ENCODE measurements at regions not wholly inside any gene's neighbourhood (a gene's known extent, or its start where the extent isn't known, plus 50 kb on each side); places are given as distances from the start of the nearest gene placed in this dataset.
"Not testable (repeated sequence)": the region's sequence is repeated elsewhere in the genome, so short reads cannot be mapped to it uniquely, and the experiment has no call there.

DNA sequence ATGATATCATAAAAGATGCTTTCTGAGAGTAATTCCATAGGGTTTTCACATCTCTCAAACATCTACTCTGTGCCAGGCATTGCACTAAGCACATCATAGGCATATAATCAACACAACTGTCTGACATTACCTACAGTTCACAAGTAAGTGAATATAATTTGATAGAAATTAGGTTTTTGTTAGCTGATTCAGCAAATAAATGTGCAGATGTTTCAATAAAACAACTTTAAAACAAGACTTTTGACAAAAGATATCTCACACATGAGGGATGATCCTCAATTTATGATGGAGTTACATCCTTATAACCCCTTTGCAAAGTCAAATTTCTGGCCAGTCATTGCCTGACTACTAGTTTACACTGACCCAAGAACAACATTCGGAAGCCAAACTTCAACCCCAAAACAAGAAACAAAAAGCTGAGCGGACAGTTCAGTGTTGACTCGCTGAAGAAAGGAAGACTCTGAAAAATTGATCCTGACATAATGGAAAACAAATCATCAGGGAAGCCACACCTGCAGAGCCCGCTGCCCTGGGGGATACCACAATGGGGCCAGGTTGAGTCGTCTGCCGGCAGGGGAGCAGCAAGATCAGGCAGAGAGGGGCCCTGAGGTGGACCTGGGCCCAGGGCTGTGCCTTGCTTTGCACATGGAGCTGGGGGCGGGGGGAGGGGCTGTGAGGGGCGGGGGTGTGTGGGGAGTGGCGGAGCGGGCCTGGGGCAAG, 739.2 kb upstream of the GJE1 start:
- DNase-seq (ENCODE audit: low read depth): no peak

DNA sequence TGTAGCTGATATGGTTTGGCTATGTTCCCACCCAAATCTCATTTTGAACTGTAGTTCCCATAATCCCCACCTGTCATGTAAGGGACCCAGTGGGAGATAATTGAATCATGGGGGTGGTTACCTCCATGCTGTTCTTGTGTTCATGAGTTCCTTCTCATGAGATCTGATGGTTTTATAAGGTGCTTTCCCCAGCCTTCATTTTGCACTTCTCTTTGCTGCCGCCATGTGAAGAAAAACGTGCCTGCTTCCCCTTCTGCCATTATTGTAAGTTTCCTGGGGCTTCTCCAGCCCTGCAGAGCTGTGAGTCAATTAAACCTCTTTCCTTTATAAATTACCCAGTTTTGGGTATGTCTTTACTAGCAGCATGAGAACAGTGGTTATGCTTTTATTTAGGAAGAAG, 741.6 kb upstream of the GJE1 start:
- not testable (repeated sequence) for DNase-seq (ENCODE audit: low read depth)

DNA sequence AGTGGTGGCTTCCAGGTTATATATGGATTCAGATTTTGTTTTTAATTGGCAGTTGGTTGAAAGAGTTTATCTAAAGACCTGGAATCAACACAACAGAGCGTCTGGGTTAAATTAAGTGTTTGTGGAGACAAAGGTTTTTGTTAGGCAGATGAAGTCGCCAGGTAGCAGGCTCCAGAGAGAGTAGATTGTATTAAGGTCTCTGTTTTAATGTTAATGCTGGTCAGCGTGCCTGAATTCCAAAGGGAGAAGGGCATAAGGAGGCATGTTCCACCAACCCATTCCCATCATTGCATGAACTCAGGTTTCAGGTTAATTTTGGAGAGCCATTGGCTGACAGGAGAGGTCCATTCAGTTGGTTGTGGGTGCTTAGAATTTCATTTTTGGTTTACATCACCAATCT, 744.1 kb upstream of the GJE1 start:
- DNase-seq (ENCODE audit: low read depth): no peak

DNA sequence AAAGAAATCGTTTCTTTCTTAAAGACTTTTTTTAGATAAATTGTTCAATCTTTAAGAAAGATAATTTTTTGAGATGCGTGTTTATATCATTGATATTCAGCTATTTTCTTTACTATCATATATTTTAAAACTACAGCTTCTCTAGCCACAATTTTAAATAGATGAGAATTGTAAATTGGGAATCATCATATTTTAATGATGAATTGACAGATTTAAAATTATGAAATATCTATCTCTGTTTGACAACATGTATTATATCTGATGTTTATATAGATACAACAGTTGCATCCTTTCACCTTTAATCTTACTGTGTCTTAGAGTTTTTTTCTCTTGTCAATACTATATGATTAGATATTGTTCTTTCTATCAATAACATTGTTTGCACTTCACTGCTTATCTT, 762.3 kb upstream of the GJE1 start:
- no peak for DNase-seq (ENCODE audit: low read depth)

DNA sequence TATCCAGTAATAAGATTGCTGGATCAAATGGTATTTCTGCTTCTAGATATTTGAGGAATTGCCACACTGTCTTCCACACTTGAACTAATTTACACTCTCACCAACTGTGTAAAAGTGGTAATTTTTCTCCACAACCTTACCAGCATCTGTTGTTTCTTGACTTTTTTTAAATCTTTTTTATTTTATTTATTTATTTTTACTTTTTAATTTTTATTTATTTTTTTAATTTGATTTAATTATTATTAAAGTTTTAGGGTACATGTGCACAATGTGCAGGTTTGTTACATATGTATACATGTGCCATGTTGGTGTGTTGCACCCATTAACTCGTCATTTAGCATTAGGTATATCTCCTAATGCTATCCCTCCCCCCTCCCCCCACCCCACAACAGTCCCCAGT, 765.9 kb upstream of the GJE1 start:
- DNase-seq (ENCODE audit: low read depth): not testable (repeated sequence)

DNA sequence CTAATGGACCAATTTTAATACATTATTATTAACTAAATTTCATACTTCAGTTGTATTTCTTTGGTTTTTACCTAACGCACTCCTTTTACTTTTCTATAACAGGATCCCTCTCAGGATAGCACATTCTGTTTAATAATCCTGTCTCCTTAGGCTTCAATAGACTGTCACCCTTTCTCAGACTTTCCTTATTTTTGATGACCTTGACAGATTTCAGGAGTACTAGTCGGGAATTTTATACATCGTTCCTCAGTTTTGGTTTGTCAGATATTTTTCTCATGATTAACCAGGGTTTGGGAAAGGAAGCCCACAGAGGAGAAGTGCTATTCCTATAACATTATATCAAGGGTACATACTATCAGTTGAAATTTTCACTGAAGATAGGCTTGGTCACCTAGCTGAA, 768.0 kb upstream of the GJE1 start:
- DNase-seq (ENCODE audit: low read depth): no peak

DNA sequence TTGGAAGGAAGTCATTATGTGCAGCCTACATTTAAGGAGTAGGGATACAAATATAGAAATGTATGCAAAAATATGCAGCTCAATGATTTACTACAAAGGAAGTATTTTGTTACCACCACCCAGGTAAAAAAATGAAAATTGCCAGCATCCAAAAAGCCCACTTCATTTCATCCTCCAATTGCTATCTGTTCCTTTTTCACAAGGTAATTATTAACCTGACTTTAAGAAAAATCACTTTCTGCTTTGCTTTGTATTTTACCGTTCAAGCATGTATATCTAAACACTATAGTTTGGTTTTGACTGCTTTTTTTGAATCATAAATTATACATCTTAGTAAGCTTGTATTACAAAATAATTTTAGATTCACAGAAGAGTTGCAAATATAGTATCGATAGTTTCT, 768.5 kb upstream of the GJE1 start:
- DNase-seq (ENCODE audit: low read depth): no peak

DNA sequence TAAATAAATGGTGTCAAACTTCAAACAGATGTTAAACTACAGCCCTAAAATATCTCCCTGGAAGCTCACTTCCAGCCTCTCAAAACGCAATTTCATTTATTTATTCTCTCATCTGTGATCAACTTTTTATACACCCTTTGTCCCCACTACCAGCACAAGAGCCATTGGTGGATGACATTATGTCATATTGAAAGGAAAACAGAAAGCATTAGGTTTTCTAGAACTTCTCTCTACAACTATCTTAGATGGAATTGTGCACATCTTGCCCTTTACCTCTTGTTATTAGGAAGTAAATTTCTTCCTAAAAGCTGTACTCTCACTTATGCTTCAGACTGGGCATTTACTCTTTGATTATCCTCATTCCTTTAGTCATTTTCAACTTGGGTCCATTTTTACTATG, 771.2 kb upstream of the GJE1 start:
- no peak for DNase-seq (ENCODE audit: low read depth)

DNA sequence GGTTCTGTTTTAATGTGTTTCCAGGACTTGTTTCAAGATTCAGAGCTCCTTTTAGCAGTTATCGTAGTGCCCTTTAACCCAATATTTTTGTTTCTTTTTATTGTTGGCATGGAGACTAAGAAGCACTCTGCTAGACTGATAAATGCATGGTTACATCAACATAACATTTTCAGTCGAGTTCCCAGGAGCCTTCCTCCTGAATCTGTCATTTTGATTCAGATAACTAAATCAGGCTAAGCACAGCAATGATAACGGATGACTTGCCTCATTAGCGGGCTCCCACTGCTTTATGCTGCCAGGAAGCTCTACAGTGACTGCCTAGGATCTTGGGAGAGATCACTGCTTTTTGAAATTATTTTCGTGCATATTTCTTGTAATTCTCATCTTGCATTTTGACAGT, 772.8 kb upstream of the GJE1 start:
- DNase-seq (ENCODE audit: low read depth): no peak

DNA sequence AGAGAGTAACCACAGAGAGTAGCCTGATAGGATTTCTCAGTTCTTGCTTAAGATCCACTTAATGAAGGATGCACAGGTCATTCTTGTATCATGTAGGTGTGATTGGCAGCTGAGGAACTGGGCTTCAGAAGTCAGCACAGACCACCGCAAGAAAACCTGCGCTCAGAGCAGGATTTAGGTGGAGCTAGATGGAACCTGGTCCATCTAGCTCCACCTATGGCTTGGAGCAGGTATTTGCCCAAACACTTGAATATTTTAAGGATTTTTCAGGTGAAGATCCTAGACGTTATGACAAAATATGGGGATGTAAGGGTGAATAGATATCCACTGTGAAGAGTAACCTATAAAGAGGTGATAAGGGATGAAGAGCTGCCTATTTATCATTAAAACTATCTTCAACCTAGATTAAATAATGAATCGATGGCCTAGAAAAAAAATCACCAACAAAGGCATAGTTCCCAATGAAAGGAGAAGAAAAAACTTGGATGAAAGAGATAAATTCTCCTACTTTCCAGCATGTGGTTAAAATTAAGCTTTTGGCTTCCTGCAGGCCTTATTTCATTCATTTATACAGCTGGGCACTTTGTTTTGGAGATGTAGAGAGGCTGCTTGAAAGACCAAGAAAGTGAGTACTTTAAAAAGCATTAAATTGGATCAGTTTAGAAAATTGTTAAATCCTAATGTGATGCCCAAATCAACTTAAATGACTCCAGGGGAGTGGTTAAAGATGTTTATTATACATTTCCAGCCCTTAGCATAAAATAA, 778.4 kb upstream of the GJE1 start:
- DNase-seq (ENCODE audit: low read depth): no peak

DNA sequence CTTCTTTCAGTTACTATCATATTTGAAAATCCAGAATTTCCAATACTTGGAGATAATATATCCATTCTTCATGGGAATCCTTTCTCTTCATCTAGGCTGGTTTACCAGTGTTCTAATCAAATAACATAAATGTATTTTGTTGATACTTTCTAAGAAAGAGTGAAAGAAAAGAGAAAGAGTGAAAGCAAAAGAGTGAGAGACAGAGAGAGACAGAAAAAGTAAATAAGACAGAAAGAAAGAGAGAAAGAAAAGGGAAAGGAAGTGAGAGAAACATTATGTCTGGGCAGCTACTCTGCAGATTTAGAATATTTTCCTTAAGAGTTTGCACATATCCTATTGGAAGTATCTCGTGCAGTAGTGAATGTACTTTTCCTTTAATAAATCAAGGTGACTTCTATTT, 781.0 kb upstream of the GJE1 start:
- no peak for DNase-seq (ENCODE audit: low read depth)

DNA sequence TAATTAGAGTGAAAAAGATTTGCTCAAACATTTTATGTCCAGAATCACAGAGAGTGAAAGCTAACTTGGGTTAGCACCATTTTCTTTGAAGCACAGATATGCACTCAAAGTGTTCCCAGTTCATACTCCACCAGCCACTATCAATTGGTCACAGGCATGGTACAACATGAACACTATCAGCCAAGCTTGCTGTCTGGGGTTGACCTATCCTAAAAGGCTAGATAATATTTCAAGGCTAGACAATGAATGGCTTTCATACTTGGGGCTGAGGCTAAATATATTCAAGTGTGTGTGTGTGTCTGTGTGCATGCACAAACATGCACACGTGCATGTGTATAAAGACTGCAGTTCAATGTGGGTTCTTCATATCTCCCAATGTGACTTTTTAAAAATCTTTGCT, 783.0 kb upstream of the GJE1 start:
- no peak for DNase-seq (ENCODE audit: low read depth)

DNA sequence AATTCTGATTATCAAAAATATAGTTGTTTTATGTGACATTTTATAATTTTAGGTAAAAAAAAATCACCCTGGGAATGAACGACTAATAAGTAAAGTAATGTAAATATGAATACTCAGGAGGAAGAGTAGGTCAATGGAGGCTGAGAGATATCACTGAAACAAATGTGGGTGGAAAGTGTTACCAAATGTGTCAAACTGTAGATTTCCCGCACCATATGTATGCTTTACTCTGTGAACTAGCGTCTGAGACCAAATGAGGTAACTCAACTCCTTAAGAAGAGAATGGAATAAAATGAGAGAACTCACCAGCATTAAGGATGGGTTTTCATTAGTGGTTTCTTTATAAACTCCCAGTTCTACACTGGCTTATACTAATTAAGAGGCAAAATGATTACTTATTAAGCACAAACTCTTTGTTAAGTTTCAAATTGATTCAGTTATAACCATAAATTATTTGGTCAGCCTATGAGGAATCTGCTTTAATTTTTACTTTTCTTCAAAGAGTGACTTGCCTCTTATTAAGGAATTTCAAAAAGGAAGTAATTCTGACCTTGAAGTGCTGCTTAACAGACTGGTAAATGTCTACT, 784.7 kb upstream of the GJE1 start:
- no peak for DNase-seq (ENCODE audit: low read depth)

DNA sequence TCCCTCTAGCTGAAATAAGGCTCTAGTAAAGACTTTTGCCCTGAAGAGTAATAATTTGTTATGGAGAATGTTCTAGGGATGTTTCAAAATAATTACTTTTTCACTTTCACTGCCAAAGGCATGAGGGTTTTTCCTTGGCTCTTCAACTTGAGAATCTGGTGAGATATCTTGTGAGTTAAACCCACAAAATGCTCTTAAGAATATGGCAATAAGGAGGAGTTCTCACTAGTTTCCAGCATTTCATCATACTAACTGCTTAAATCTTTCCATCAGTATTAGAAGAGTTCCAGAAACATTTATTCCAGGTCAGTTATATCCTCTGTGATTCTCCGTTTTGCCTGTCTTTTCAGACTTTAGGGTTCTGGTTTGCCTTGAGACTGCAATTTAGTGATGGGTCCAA, 785.6 kb upstream of the GJE1 start:
- DNase-seq (ENCODE audit: low read depth): no peak

DNA sequence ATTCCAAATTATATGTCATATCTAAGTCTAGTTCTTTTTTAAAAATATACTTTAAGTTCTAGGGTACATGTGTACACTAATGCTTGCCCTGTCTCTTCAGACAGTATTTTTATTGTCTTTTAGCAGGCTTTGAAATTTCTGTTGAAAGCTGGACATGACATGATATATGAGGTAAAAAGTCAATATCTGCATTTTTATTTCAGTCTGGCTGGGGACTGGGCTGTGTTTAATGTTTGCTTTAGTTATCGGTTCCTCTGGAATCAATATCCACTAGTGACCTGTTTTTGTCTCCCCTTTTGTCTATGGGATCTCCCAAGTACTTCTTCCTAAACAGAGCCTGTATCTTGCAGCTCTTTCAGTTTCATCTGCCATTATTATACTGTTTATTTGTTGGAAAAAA, 786.2 kb upstream of the GJE1 start:
- no peak for DNase-seq (ENCODE audit: low read depth)

DNA sequence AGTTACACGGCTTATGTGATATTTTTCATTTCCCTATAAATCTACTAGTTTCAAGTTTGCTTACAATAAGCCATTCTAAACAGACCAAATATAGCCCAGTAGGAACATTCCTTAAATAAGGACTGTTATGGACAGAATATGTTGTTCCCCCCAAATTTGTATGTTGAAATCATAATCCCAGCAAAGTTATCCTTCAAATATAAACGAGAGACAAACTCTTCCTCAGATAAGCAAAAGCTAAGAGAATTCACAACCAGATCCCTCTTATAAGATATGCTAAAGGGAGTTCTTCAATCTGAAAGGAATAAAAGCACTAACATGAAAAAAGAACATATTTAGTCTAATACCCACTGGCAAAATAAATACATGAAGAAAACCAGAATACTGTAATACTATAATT, 795.5 kb upstream of the GJE1 start:
- no peak for DNase-seq (ENCODE audit: low read depth)

DNA sequence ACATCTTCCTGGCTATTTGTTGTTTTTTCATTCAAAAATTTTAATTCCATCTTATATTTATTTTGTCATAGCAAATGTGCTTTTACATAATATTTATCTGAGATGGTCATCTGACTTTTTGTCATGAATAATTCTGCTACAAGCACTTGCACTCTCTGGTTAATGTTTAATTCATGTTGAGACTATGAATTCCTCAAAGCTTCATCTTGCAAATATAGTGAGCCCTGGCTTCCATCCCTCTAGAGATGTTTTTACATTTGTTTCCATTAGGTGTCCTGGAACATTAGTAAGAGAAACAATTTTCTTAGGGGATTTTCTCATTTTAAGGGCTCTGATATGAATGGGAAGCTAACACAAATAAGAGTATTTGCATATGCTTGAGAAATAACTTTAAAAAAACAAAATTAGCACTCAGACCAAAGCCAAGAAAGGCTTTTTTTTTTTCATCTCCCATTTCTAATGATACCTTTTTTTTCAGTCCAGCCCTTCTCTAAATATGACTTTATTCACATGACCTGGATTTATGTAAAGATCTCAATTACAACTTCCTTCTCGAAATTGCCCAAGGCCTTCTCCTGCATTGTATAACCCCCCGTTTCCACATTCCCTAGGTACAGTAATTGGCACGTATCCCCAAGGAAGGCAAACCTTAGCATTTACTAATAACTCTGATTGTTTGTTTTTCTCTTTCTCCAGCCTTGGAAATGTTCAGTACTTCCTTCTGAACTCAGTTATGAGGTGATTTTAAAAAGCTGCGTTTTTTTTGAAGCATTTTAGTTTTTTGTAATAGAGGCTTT, 797.0 kb upstream of the GJE1 start:
- DNase-seq (ENCODE audit: low read depth): no peak

DNA sequence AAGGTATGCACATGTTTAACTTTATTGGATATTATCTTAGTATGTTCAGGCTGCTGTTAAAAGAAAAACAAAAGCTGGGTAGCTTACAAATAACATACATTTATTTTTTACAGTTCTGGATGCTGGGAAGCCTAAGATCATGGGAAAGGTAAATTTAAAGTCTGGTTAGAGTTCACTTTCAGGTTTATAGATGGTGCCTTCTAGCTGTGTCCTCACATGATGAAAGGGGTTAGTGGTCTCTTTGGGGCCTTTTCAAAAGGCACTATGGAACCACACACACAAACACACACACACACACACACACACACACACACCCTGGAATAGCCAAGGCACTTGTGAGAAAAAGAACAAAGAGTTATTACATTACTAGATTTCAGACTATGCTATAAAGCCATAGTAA, 805.8 kb upstream of the GJE1 start:
- DNase-seq (ENCODE audit: low read depth): no peak

DNA sequence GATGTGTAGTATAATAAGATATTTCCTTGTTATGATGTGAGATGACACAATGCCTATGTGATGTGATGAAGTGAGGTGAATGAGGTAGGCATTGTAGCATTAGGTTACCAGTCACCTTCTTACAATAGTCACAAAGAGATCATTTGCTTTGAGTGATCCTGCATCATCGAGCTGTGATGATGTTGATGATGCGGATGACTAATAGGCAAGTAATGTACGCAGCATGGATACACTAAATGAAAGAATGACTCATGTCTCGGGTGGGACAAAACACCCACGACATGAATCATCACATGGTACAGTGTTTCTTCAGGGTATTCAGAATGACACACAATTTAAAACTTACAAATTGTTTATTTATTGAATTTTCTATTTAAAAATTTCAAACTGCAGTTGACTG, 806.3 kb upstream of the GJE1 start:
- DNase-seq (ENCODE audit: low read depth): no peak

DNA sequence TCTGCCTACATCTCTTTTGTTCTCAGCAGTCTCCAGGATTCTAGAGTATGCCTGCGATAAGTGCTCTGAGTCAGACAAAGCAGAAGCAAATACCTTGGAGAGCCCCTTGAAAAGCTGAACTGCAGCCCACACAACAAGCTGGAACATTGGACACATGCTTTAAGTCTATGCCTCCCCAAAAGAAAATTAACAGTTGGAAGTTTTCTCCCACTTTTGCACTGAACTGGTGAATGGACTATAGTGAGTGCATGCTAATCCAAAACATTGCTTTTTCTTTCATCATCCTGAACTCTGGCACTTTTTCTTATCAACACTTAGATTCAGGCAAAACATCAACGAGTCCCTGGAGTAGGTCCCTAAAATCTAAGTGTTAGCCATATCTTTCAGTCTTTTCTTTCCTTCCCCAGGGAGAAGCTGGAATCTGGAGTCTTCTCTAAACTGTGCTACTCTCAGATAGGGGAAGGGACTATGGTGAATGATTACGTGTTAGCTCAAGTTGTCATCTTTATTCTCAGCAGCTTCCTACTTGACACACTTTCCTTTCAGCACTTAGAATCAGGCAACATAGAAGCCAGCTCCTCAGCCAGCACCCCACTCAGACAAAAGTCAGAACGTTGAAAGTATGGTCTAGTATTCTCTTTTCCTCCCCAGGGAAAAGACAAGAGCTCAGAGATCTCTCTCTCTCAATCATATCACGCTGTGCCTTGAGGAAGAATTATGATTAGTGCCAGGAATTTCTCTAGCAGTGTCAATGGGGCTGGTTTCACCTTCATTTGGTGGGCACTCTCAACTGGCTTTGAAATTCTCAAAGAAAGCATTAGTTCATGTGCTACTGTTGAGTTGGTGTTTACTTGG, 811.0 kb upstream of the GJE1 start:
- DNase-seq (ENCODE audit: low read depth): no peak

DNA sequence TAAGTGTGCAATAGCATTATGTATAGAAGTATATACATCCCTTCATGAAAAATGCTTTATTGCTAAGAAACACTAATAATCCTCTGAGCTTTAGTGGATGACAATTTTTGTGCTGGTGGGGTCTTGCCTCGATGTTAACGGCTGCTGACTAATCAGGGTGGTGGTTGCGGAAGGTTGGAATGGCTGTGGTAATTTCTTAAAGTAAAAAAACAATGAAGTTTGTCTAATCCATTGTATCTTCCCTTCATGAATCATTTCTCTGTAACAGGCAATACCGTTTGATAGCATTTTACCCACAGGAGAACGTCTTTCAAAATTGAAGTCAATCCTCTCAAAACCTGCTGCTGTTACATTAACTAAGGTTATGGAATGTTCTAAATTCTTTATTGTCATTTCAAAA, 816.5 kb upstream of the GJE1 start:
- DNase-seq (ENCODE audit: low read depth): no peak

DNA sequence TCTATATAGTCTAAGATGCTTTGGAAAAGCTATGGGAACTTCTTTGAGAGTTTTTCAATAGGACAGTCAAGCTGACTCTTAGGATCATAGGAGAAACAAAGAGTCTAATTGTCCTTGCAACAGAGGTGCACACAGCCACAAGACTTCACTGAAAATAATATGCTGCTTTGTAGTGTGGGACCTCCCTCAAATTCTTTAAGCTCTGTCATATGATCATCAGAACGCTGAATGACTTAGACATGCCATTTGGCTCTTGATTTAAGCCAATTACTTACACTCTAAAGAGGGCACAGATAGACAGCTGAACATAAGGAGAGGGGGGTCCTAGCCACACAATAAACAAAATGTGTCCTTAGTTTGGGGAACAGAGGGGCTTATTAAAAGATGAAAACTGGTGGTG, 818.7 kb upstream of the GJE1 start:
- no peak for DNase-seq (ENCODE audit: low read depth)
